Lower leg skin (tissue), 4 donors: ENCODE measurements at regions not wholly inside any gene's neighbourhood (a gene's known extent, or its start where the extent isn't known, plus 50 kb on each side); places are given as distances from the start of the nearest gene placed in this dataset.

ENCODE experiments used
- DNase-seq, 2 donors: peaks; one replicate each; pipeline ENCODE4 v3.0.0-alpha.2; 2019; ENCODE audit warnings: low spot score in 2 of 2
- H3K4me3 ChIP-seq: fragments of 200-600 bp; sonication (generic); 2 replicates; pipeline ENCODE4 v1.5.1; 2017; ENCODE audit warnings: mild to moderate bottlenecking, low read depth; ENCODE audit not compliant: poor library complexity, severe bottlenecking
- POLR2A ChIP-seq, 2 donors: fragments of 450-650 bp; IDR thresholded peaks; one replicate each; pipeline ENCODE4 v1.6.1; 2016 to 2017; ENCODE audit warnings: antibody characterized with exemption in 2 of 2, mild to moderate bottlenecking in 1 of 2, moderate library complexity in 1 of 2
- WGBS, 2 donors: methylation state at CpG; one replicate each; pipeline ENCODE4 v1.1.5; 2018; 5-methylcytosine and 5-hydroxymethylcytosine counted together
- intact Hi-C: fragments of 100-400 bp; cut with DNase I; formaldehyde crosslinking; loops from one replicate; pipeline ENCODE4 v1.15.0; 2023; ENCODE audit warnings: low total_unique reads
- TF ChIP-seq, protein P1 (sequence below), 3 donors: fragments of 450-650 bp; IDR thresholded peaks; one replicate each; pipeline ENCODE4 v1.5.1; 2016; ENCODE audit warnings: antibody characterized with exemption in 3 of 3, mild to moderate bottlenecking in 3 of 3, moderate library complexity in 2 of 3

DNA sequence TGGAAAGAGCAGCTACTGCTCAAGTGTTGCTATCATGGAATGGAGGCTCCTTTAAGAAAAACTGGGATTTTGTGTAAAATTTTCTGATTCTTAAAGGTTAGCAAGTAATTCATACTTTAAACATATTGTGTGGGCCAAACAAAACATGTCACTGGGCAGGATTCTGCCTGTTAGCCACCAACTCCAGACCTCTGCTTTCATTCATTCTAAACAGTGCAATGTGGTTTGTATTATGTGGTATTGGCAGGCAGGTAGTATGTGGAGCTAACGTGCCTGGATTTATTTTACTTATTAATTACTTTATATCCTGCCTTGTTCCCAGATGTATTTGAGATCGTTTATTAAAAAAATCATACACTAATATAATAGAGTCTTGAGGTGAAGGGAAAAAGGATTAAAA, 1521.3 kb upstream of the ACVR2A start:
- intact Hi-C loops, result no loop called here
- no peak overlapping the region for H3K4me3 ChIP-seq
- DNase-seq, result no peak
- no peak for TF ChIP-seq POLR2A (IDR thresholded peaks at IDR 0.05)
- TF ChIP-seq, protein P1, sequence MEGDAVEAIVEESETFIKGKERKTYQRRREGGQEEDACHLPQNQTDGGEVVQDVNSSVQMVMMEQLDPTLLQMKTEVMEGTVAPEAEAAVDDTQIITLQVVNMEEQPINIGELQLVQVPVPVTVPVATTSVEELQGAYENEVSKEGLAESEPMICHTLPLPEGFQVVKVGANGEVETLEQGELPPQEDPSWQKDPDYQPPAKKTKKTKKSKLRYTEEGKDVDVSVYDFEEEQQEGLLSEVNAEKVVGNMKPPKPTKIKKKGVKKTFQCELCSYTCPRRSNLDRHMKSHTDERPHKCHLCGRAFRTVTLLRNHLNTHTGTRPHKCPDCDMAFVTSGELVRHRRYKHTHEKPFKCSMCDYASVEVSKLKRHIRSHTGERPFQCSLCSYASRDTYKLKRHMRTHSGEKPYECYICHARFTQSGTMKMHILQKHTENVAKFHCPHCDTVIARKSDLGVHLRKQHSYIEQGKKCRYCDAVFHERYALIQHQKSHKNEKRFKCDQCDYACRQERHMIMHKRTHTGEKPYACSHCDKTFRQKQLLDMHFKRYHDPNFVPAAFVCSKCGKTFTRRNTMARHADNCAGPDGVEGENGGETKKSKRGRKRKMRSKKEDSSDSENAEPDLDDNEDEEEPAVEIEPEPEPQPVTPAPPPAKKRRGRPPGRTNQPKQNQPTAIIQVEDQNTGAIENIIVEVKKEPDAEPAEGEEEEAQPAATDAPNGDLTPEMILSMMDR (IDR thresholded peaks at IDR 0.05), result no peak
- 43 to 45% methylated on average over 2 of the region's 2 CpGs for WGBS, 2 donors

- DNase-seq, result no peak
- WGBS, 2 donors, result 68 to 70% methylated on average over 2 of the region's 2 CpGs
- H3K4me3 ChIP-seq, result no peak overlapping the region
- TF ChIP-seq, protein P1 (IDR thresholded peaks at IDR 0.05), result no peak
- TF ChIP-seq POLR2A (IDR thresholded peaks at IDR 0.05), result no peak
- intact Hi-C loops, result no loop called here
These were observed 1523.7 kb upstream of the ACVR2A start for GRCh38 chr2:146321175-146321574.

- 74 to 89% methylated on average over 2 of the region's 2 CpGs for WGBS, 2 donors
- intact Hi-C loops, result no loop called here
- DNase-seq, result no peak
- no peak overlapping the region for H3K4me3 ChIP-seq
- TF ChIP-seq, protein P1 (IDR thresholded peaks at IDR 0.05), result no peak
- TF ChIP-seq POLR2A (IDR thresholded peaks at IDR 0.05), result no peak
These were observed 1526.9 kb upstream of the ACVR2A start for GRCh38 chr2:146317959-146318358.

DNA sequence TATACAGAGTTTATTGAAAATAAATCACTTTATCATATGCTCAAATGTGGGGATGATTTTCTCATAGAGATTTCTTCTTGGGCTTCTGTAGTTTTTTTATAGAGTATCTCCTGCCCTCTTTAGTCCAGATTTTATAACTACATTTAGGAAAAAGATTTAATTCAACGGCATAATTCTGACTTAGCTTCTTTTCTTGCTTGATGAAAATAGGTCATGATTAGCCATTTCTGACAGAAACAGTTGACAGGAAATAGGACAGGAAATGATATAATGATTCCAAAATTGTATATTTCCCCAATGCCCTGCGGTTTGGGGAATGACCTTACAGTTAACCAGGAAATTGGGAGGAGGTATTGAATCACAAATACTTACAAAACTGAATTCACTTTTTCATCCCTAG, 1531.9 kb upstream of the ACVR2A start:
- DNase-seq, result no peak
- intact Hi-C loops, result no loop called here
- 7 to 8% methylated on average over 2 of the region's 2 CpGs for WGBS, 2 donors
- no peak overlapping the region for H3K4me3 ChIP-seq
- TF ChIP-seq, protein P1 (IDR thresholded peaks at IDR 0.05), result no peak
- no peak for TF ChIP-seq POLR2A (IDR thresholded peaks at IDR 0.05)

- no peak for TF ChIP-seq POLR2A (IDR thresholded peaks at IDR 0.05)
- TF ChIP-seq, protein P1 (IDR thresholded peaks at IDR 0.05), result no peak
- H3K4me3 ChIP-seq, result no peak overlapping the region
- intact Hi-C loops, result no loop called here
- DNase-seq, result no peak
- 64% methylated on average over 3 of the region's 3 CpGs for WGBS, 2 donors
These were observed 1539.7 kb upstream of the ACVR2A start for GRCh38 chr2:146305164-146305563.

GRCh38 chr2:146301287-146301686, 1543.5 kb upstream of the ACVR2A start:
- no peak for DNase-seq
- intact Hi-C loops, result no loop called here
- 90 to 92% methylated on average over 2 of the region's 2 CpGs for WGBS, 2 donors
- no peak overlapping the region for H3K4me3 ChIP-seq
- TF ChIP-seq, protein P1 (IDR thresholded peaks at IDR 0.05), result no peak
- TF ChIP-seq POLR2A (IDR thresholded peaks at IDR 0.05), result no peak
